Lower lobe of right lung (tissue), 2 donors: ENCODE measurements at regions not wholly inside any gene's neighbourhood (a gene's known extent, or its start where the extent isn't known, plus 50 kb on each side); places are given as distances from the start of the nearest gene placed in this dataset.

Experiments used
- ATAC-seq, 2 donors: fragments of 200-7000 bp; cut with Tn5 transposase; one replicate each; pipeline ENCODE4 v1.9.1; 2020 to 2022; ENCODE audit warnings: mild to moderate bottlenecking in 2 of 2, moderate library complexity in 2 of 2
- DNase-seq: peaks from one replicate; pipeline ENCODE4 v3.0.0-alpha.2; 2020
- H3K27ac ChIP-seq: fragments of 200-600 bp; one replicate; pipeline ENCODE4 v1.8.0; 2022
- H3K27me3 ChIP-seq: fragments of 200-600 bp; one replicate; pipeline ENCODE4 v1.8.0; 2022; ENCODE audit warnings: low read depth
- H3K36me3 ChIP-seq: fragments of 200-600 bp; one replicate; pipeline ENCODE4 v1.8.0; 2022; ENCODE audit warnings: mild to moderate bottlenecking
- H3K4me1 ChIP-seq: fragments of 200-600 bp; one replicate; pipeline ENCODE4 v1.8.0; 2022
- H3K4me3 ChIP-seq: fragments of 200-600 bp; one replicate; pipeline ENCODE4 v1.8.0; 2022; ENCODE audit warnings: mild to moderate bottlenecking
- H3K9me3 ChIP-seq: fragments of 200-600 bp; one replicate; pipeline ENCODE4 v1.8.0; 2022
- CTCF ChIP-seq: fragments of 200-600 bp; IDR thresholded peaks from one replicate; pipeline ENCODE4 v1.8.0; 2022; ENCODE audit warnings: antibody characterized with exemption, mild to moderate bottlenecking
- intact Hi-C: fragments of 100-400 bp; cut with DNase I; formaldehyde crosslinking; loops from one replicate; pipeline ENCODE4 v1.11.0; 2022
- donor health status: DM: no; HTN: yes; CAD: no; lungs with severe emphysema.

DNA sequence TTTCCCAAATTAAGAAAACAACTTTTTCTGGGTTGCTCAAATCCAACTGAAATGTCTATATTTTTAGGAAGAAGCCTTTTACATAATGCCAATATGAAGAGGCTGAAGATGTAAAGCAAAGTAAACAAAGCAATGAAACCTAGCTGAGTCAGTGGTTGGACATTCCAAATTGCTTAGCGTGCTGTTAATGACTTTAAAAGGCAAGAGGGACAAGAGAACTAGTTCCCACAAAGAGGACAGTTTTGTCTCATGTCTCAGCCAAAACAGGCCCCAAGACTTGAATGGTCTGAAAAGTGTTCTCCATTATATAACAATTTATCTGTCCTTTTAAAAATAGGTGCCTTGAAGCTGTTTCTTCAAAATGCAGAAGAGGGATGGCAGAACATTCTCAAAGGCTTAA lies 407.0 kb downstream of the ENC1 start:
- Histone ChIP-seq H3K9me3 (no peaks in the 10 kb centered on the region), H3K27ac (no peak overlapping the region), H3K36me3 (no peaks in the 10 kb centered on the region), H3K27me3 (no peaks in the 10 kb centered on the region), H3K4me3 (no peak overlapping the region), H3K4me1 (no peaks in the 10 kb centered on the region)
- intact Hi-C loops, result no loop called here
- DNase-seq, result no peak
- no peak for TF ChIP-seq CTCF
- ATAC-seq, result no peak

DNA sequence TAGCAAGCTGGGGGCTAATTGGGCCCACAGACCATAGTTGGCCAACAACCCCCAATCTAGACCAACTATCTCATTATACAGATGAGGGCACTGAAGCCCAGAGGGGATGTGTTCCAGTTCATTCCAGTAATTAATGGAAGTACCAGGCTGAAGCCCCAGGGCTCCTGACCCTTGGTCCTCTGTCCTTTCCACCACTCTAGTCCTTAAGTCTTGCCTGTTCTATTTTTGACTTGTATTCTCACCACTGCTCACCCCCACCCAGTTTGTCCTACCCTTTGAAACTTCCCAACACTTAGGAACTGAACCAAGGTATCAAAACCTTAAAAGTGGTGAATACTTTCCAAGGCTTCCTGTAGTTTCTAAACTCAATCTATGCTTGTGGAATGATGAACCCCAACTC lies 407.4 kb downstream of the ENC1 start:
- no peak for DNase-seq
- Histone ChIP-seq H3K4me3 (no peak overlapping the region), H3K27me3 (no peaks in the 10 kb centered on the region), H3K4me1 (no peaks in the 10 kb centered on the region), H3K36me3 (no peaks in the 10 kb centered on the region), H3K27ac (no peak overlapping the region), H3K9me3 (no peaks in the 10 kb centered on the region)
- intact Hi-C loops, result no loop called here
- TF ChIP-seq CTCF, result no peak
- ATAC-seq, result no peak

DNA sequence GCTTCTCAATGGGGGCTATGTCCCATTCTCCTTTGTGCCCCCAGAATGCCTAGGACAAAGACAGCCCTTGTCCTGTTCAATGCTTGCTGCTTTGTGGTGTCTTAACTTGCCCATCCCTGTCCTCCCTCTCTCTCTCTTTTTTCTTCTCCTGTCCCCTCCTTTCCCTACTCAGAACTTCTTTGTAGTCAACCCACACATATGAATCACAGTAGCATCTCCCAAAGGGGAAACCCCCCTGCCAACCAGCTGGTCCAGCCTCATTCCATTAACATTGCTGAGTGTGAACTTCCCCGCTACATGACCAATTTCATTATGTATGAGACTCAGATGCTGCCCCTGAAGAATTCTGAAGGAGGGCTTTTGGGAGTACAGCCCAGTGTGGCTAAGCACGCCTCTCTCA lies 408.3 kb downstream of the ENC1 start:
- no peak for TF ChIP-seq CTCF
- ATAC-seq (no peak), DNase-seq (no peak)
- H3K27ac ChIP-seq, result no peak overlapping the region
- no peaks in the 10 kb centered on the region for H3K4me1 ChIP-seq
- H3K36me3 ChIP-seq, result no peaks in the 10 kb centered on the region
- no peaks in the 10 kb centered on the region for H3K9me3 ChIP-seq
- intact Hi-C loops, result no loop called here
- H3K4me3 ChIP-seq, result no peak overlapping the region
- no peaks in the 10 kb centered on the region for H3K27me3 ChIP-seq

DNA sequence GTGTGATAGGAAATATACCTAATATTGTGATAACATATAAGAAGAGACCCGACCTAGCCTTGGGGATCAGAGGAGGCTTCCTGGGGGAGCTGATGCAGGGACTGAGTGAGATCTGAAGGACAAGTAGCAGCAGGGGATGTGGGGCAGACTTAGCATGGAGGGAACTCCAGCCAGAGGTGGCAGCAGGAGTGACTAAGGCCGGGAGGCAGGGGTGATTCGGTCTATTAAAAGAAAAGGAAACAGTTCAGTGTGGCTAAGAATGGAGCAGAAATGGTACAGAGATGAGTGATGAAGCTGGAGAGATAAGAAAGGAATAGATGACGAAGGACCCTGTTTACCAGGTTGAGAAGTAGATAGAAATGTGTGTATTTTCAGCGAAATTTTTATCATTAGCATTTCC lies 408.8 kb downstream of the ENC1 start:
- no peaks in the 10 kb centered on the region for H3K4me1 ChIP-seq
- H3K27me3 ChIP-seq, result no peaks in the 10 kb centered on the region
- H3K9me3 ChIP-seq, result no peaks in the 10 kb centered on the region
- intact Hi-C loops, result no loop called here
- ATAC-seq (no peak), DNase-seq (no peak)
- H3K36me3 ChIP-seq, result no peaks in the 10 kb centered on the region
- no peak for TF ChIP-seq CTCF
- no peak overlapping the region for H3K4me3 ChIP-seq
- no peak overlapping the region for H3K27ac ChIP-seq

DNA sequence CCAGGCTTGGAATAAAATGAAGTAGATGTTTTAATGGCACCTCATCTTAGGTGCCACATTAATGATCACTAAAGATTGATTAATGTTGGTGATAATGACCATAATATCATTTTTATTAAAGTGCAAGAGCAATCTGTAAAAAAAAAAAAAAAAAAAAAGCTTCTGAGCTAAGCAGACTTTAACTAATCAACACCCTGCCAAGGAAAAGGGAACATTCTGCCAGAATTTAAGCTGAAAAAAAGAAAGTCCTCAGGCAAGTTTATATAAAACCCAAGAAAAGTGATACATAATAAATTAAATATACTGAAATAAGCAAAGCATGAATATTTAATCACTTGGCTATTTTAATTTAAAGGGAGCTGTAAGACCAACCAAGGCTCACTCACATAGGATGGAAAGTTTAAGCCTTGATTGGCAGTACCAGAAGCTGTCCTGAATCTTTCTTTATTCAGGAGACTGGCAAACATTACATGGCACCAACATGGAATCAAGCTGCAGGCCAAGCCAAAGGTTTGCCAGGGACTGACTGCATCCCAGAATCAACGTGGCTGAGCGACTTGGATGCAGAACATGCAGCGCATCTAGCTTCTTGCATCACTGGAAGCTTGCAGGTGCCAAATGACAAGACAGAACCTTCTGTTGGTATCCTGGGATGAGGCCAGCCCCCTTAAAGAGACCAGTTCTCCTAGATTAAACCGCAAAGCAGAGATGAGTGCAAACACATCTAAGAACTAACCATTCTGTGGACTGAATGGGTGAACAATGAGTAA lies 413.6 kb downstream of the ENC1 start:
- DNase-seq (no peak), ATAC-seq (no peak)
- no peak overlapping the region for H3K4me3 ChIP-seq
- no peak for TF ChIP-seq CTCF
- no peaks in the 10 kb centered on the region for H3K36me3 ChIP-seq
- intact Hi-C loops, result no loop called here
- no peaks in the 10 kb centered on the region for H3K27me3 ChIP-seq
- no peaks in the 10 kb centered on the region for H3K4me1 ChIP-seq
- H3K9me3 ChIP-seq, result no peaks in the 10 kb centered on the region
- H3K27ac ChIP-seq, result no peak overlapping the region

- Histone ChIP-seq H3K27me3 (no peaks in the 10 kb centered on the region), H3K9me3 (no peaks in the 10 kb centered on the region), H3K4me1 (no peaks in the 10 kb centered on the region), H3K36me3 (no peaks in the 10 kb centered on the region), H3K27ac (no peak overlapping the region), H3K4me3 (no peak overlapping the region)
- no peak for DNase-seq
- intact Hi-C loops, result no loop called here
- no peak for TF ChIP-seq CTCF
- ATAC-seq, result no peak
Measured at GRCh38 chr5:74225587-74225986, 414.9 kb downstream of the ENC1 start.
